Hematopoietic multipotent progenitor cell treated with erythropoietin and hydrocortisone succinate and interleukin-3 and kit ligand, for 6 days (in vitro differentiated cells): ENCODE measurements at regions not wholly inside any gene's neighbourhood (a gene's known extent, or its start where the extent isn't known, plus 50 kb on each side); places are given as distances from the start of the nearest gene placed in this dataset.
"Not testable (repeated sequence)": the region's sequence is repeated elsewhere in the genome, so short reads cannot be mapped to it uniquely, and the experiment has no call there.

Source experiments
- DNase-seq: peaks from one replicate; pipeline ENCODE4 v3.0.0-alpha.2; 2015

- no peak for DNase-seq
Measured at GRCh38 chr18:28422577-28422976, 245.6 kb upstream of the CDH2 start.

DNA sequence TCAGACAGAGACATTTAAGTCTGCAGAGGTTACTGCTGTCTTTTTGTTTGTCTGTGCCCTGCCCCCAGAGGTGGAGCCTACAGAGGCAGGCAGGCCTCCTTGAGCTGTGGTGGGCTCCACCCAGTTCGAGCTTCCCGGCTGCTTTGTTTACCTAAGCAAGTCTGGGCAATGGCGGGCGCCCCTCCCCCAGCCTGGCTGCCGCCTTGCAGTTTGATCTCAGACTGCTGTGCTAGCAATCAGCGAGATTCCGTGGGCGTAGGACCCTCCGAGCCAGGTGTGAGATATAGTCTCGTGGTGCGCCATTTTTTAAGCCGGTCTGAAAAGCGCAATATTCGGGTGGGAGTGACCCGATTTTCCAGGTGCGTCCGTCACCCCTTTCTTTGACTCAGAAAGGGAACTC lies 245.0 kb upstream of the CDH2 start:
- DNase-seq: not testable (repeated sequence)

GRCh38 chr18:28412521-28412920 lies 235.6 kb upstream of the CDH2 start:
- DNase-seq: no peak

DNA sequence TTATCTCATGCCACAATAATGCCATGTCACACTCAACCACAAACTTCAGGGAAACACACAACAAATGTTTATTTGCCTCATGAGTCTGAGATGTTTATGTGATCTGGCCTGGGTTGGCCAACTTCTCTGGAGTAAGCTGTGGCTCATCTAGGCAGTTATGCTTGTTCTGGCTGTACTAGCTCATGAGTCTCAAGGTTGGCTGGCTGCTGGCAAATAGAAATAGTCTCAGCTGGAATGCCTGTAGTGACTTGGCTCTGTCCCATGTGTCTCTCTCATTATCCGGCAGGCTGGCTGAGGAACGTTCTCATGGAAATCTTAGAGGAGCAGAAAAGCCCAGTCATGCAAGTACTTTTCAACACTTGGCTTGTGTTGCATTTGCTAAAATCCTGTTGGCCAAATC lies 234.9 kb upstream of the CDH2 start:
- DNase-seq: no peak

DNA sequence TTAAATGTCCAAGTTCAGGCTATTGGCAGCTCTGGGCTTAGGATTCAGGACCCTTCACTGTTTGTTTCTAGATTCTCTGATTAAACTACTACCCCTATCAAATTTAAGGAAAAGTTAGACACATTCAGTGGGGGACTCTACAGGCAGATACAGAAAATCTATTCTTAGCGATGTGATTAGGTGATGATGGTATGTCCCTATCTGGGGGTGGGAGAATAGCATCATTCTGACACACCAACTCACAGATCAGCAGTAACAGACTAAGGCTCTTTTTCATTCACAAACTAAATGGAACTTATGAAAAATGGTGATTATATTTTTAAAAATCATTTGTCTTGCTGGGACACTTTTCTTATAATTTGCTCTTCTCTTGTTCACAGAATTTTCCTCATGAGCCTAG lies 232.9 kb upstream of the CDH2 start:
- DNase-seq: no peak

- no peak for DNase-seq
Measured at GRCh38 chr18:28408528-28408927, 231.6 kb upstream of the CDH2 start.

DNA sequence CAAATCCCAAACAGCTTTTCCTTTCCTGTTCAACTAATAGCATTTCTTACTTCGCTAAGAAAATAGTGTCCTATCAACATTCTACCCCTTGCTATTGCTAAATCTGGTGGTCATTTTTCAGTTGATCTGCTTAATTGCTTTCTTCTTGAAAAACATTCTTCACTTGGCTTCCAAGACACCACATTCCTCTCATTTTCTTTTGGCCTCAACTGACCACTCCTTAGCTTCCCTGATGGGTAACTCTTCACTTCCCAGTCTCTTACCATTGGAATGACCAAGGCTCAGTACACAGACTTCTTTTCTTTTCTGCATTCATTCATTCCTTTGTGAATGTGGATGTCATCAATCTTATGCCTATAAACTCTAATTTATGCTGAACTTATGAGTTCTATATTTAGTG lies 230.8 kb upstream of the CDH2 start:
- no peak for DNase-seq

- no peak for DNase-seq
Measured at GRCh38 chr18:28406533-28406932, 229.6 kb upstream of the CDH2 start.

- DNase-seq: no peak
Measured at GRCh38 chr18:28404694-28405093, 227.8 kb upstream of the CDH2 start.

GRCh38 chr18:28399781-28400362 lies 222.9 kb upstream of the CDH2 start:
- no peak for DNase-seq

DNA sequence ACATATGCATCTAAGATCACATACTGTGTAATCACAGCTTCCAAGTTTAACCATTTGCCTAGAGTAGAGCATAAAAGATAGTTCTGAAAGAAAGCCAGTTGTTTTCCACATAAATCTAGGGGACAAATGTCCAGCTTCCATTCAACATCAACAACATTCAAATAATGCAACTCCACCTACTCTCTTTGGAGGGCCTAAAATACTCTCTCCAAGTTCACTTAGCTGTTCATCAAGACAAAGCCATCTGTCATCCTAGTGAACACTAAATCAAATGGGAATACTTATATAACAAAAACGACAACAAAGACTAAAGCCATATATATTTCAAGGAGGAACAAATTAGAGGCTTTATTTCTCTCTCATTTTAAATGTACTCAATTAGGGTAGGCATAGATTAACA lies 221.5 kb upstream of the CDH2 start:
- DNase-seq: no peak

GRCh38 chr18:28390022-28390421 lies 213.1 kb upstream of the CDH2 start:
- DNase-seq: no peak

- no peak for DNase-seq
Measured at GRCh38 chr18:28382215-28382879, 205.4 kb upstream of the CDH2 start.

GRCh38 chr18:28372186-28372585 lies 195.3 kb upstream of the CDH2 start:
- no peak for DNase-seq

GRCh38 chr18:28366676-28367075 lies 189.7 kb upstream of the CDH2 start:
- DNase-seq: no peak

DNA sequence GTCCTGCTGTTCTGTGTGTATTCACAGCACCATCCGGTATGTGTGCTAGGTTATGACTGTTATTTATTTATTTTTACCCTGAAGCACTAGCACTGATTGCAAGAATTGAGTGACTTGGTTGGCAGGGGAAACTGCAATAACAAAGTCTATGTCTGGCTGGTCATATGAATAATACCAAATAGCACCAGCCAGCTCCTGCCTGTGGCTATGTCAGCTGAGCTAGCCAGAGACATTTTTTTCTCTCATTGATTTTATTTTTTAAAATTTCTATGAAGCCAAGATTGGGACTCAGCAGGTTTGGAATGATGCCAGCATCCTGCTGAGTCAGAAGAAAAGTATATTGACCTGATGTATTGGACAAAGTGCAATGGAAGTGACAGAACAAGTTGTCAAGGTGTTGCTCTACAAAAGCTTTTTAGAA lies 188.5 kb upstream of the CDH2 start:
- DNase-seq: no peak

DNA sequence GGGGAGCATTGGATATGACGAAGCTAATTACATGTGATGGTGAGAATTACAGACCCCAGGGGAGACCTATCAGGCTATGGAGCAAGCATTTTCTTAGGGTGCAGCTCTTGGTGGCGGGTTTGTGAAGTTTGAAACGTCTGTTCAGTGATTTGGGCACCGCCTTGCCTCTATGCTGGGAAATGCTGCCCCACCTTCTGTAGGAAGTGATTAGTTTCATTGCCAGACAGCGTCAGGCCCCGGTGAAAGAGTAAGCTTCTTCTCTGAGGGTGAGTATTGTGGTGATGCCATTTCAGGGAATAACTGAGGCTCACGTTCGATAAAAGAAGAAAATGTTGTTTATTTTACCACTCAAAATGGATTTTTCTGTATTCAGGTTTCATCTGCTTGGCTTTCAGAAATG lies 186.2 kb upstream of the CDH2 start:
- no peak for DNase-seq

DNA sequence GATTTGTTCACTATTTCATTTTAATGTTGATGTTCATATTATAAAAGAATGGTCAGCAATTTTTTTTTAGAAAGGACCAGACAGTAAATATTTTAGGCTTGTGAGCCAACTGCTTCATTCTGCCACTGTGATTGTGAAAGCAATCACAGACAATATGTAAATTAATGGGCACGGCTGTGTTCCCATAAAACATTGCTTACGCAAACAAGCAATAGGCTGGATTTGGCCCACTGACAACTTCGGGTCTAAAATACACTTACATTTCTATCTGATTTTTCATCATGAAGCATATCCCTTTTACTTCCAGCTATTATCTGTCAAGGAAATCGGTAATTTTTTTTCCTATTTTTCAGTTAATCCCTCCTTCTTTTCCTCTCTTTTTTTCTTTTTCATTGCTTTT lies 182.2 kb upstream of the CDH2 start:
- DNase-seq: no peak

DNA sequence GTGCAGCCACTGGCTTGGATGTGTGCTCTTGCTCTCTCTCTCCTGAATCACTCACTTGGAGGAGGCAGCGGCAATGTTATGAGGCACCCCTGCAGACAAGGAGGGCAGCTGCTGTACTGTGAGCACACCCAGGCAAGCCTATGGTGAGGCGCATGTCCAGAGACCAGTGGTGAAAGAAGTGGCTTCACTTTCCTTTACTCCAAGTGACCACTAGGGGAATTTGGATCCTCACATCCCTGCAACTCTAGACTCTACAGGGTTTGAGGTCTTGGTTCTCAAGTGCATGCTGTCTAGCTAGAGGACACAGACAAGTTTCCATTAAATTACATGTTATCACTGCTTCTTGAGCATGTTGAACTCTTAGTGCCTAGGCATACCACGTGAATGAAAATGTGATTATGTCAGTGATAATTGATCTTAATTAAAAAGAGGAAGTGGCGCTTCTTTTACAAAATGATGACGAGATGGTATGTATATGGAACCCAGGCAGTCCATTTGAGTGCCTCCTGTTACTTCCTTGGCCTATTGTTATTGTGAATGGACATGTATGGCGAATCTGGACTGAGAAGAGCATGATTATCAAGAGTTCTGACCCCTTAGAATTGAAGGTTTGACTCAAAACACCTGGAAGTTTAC lies 181.0 kb upstream of the CDH2 start:
- peak; percentile 5 for DNase-seq

DNA sequence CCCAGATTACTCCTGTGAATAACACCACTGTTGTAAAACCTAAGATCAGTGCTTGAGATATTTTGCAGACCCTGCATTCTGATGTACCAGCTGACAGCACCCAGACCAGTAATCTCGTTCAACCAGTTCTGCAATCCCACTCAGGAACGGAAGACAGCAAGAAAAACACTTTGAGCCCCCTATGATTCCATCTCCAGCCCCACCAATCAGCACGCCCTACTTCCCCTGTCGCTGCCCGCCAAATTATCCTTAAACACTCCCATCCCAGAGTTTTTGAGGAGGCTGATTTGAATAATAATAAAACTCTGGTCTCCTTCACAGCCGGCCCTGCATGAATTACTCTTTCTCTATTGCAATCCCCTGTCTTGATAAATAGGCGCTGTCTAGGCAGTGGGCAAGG lies 173.9 kb upstream of the CDH2 start:
- no peak for DNase-seq

GRCh38 chr18:28342231-28342630 lies 165.3 kb upstream of the CDH2 start:
- no peak for DNase-seq

DNA sequence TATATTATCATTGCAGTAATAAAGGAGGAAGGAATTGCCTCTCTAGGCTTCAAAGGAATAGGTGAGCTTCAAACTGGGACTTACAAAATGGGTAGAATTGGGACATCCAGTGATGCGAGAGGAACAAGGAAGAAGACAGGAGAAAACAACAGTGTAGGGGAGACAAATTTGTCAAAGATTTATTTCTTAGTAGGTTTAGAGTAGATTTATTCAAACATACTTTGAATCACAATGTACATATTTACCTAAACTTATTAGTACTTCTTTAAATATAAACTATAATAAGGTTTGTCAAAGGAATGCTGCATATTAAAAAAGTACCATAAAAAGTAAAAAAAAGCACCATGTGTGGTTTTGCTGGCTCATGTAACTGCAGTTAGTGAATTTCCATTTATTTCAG lies 161.4 kb upstream of the CDH2 start:
- DNase-seq: no peak

DNA sequence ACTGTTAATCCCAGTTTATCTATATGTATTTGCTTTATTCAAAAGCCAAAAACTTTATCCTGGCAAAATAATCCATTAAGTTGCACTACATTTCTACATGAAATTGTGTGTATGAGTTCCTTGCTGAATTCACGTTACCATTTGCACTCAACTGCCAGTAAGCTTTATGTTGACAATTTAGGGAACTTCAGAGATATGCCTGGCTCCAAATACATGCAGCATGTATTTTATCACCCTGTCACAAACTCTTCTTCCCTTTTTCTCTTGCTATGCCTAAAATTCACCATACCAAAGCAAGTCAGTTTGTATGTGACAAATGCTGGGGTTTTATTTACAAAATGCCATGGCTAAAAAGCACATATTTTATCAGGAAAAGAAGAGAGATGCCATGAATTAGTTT lies 157.6 kb upstream of the CDH2 start:
- DNase-seq: no peak

DNA sequence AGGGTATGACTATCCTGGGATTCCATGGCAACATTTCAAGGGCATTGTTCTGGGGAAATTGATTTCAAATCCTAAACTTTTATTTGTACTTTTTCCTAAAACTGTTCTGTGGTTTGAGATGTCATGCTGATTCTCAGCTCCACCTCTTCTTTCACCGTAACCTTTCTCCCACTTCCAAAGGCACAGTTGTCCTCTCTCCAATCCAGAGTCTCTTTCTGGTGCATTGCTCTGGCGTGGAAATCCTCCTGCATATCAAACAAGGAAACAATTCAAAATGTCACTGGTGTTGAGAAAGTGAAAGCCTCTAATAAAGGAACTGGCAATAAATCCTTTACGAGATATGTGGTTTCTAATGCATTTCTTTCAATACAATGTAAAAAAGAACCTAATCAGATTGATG lies 155.1 kb upstream of the CDH2 start:
- no peak for DNase-seq

DNA sequence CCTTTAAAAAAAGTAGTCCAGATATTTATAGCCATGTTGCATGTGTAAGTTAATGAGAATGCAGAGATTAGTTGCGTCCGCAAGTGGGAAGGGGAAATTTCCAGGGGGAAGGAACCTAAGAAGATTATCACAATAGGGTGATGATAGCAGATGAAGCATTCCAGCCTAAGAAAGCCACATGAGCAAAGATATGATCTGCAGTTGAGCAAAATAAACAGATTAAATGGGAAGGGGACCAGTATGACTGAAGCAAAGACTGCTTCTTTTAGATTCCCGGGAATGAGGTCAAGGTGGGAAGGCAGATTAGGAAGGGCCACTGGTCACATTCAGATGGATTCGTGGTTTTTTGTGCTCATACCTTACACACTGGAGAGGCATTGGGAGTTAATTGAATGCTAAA lies 154.6 kb upstream of the CDH2 start:
- no peak for DNase-seq
